Activated CD8-positive, alpha-beta T cell treated with anti-CD3 and anti-CD28 coated beads for 36 hours (primary cell): ENCODE measurements at regions not wholly inside any gene's neighbourhood (a gene's known extent, or its start where the extent isn't known, plus 50 kb on each side); places are given as distances from the start of the nearest gene placed in this dataset.

Experiments used
- ATAC-seq: fragments of 200-7000 bp; cut with Tn5 transposase; one replicate; pipeline ENCODE4 v1.10.0; 2021; ENCODE audit warnings: mild to moderate bottlenecking, moderate library complexity
- CTCF ChIA-PET: fragments of 350-600 bp; sonication (Branson Sonifier 250); formaldehyde crosslinking; loops from one replicate; lab custom pipeline; 2021; ENCODE audit warnings: antibody characterized with exemption; lab: Charles Lee
- POLR2A ChIA-PET: fragments of 350-600 bp; sonication (Branson Sonifier 250); formaldehyde crosslinking; loops from one replicate; lab custom pipeline; 2021; ENCODE audit warnings: antibody characterized with exemption; lab: Charles Lee
- DNase-seq: peaks from one replicate; pipeline ENCODE4 v3.0.0-alpha.2; 2020
- H3K27ac Mint-ChIP-seq: one replicate; pipeline ENCODE4 v1.8.0; 2021; ENCODE audit warnings: mild to moderate bottlenecking, mixed read lengths
- H3K27me3 Mint-ChIP-seq: one replicate; pipeline ENCODE4 v1.8.0; 2021; ENCODE audit warnings: mixed read lengths
- H3K36me3 Mint-ChIP-seq: one replicate; pipeline ENCODE4 v1.8.0; 2021; ENCODE audit warnings: low read depth, mixed read lengths
- H3K4me1 Mint-ChIP-seq: one replicate; pipeline ENCODE4 v1.8.0; 2021; ENCODE audit warnings: low read depth, mixed read lengths
- H3K4me3 Mint-ChIP-seq: one replicate; pipeline ENCODE4 v1.8.0; 2021; ENCODE audit warnings: mild to moderate bottlenecking, moderate library complexity, mixed read lengths
- H3K9me3 Mint-ChIP-seq: one replicate; pipeline ENCODE4 v1.8.0; 2021; ENCODE audit warnings: mixed read lengths
- CTCF ChIP-seq: fragments of 200-600 bp; IDR thresholded peaks from one replicate; pipeline ENCODE4 v1.8.0; 2022; ENCODE audit warnings: antibody characterized with exemption, mild to moderate bottlenecking
- intact Hi-C: fragments of 100-400 bp; cut with micrococcal nuclease; formaldehyde crosslinking; loops from one replicate; pipeline ENCODE4 v1.10.0; 2022

- Mint-ChIP-seq H3K4me3 (no peak overlapping the region), H3K27me3 (peaks cover 11% of the 10 kb centered on the region), H3K27ac (no peak overlapping the region), H3K4me1 (no peaks in the 10 kb centered on the region), H3K36me3 (no peaks in the 10 kb centered on the region), H3K9me3 (no peaks in the 10 kb centered on the region)
- ATAC-seq (no peak), DNase-seq (no peak)
- TF ChIP-seq CTCF = no peak
- POLR2A ChIA-PET = no interaction called here
- intact Hi-C loops = no loop called here
- CTCF ChIA-PET = interaction anchor here (1.0 kb wide), 1 partner anchor 281 kb away, joined by 4 read pairs; no protein-coding TSS in a partner anchor
These were observed 89.7 kb upstream of the SEC11C start for GRCh38 chr18:59049721-59050660.

- Mint-ChIP-seq H3K9me3 (no peaks in the 10 kb centered on the region), H3K4me3 (no peak overlapping the region), H3K27ac (no peak overlapping the region), H3K27me3 (peaks cover 11% of the 10 kb centered on the region), H3K36me3 (no peaks in the 10 kb centered on the region), H3K4me1 (no peaks in the 10 kb centered on the region)
- no peak for TF ChIP-seq CTCF
- no peak for ATAC-seq
- ChIA-PET POLR2A (no interaction called here), CTCF (interaction anchor here (1.0 kb wide), 1 partner anchor 282 kb away, joined by 4 read pairs; no protein-coding TSS in a partner anchor)
- DNase-seq = no peak
- intact Hi-C loops = no loop called here
These were observed 89.0 kb upstream of the SEC11C start for GRCh38 chr18:59050661-59051057.

- CTCF ChIA-PET = interaction anchor here (1.0 kb wide), 1 partner anchor 283 kb away, joined by 4 read pairs; no protein-coding TSS in a partner anchor
- ATAC-seq (no peak), DNase-seq (no peak)
- POLR2A ChIA-PET = no interaction called here
- no peak overlapping the region for H3K4me3 Mint-ChIP-seq
- intact Hi-C loops = no loop called here
- H3K4me1 Mint-ChIP-seq = no peaks in the 10 kb centered on the region
- no peak for TF ChIP-seq CTCF
- peaks cover 11% of the 10 kb centered on the region for H3K27me3 Mint-ChIP-seq
- H3K27ac Mint-ChIP-seq = no peak overlapping the region
- no peaks in the 10 kb centered on the region for H3K9me3 Mint-ChIP-seq
- no peaks in the 10 kb centered on the region for H3K36me3 Mint-ChIP-seq
These were observed 88.1 kb upstream of the SEC11C start for GRCh38 chr18:59051470-59052165.

GRCh38 chr18:59052965-59053820, 86.5 kb upstream of the SEC11C start:
- H3K9me3 Mint-ChIP-seq = no peaks in the 10 kb centered on the region
- DNase-seq (no peak), ATAC-seq (no peak)
- ChIA-PET CTCF (no interaction called here), POLR2A (no interaction called here)
- no peaks in the 10 kb centered on the region for H3K36me3 Mint-ChIP-seq
- H3K27me3 Mint-ChIP-seq = peaks cover 8% of the 10 kb centered on the region
- TF ChIP-seq CTCF = no peak
- H3K4me1 Mint-ChIP-seq = no peaks in the 10 kb centered on the region
- no peak overlapping the region for H3K27ac Mint-ChIP-seq
- H3K4me3 Mint-ChIP-seq = no peak overlapping the region
- intact Hi-C loops = no loop called here
